H1 (cell line): ENCODE measurements at regions not wholly inside any gene's neighbourhood (a gene's known extent, or its start where the extent isn't known, plus 50 kb on each side); places are given as distances from the start of the nearest gene placed in this dataset.

Source experiments
- ASH2L ChIP-seq: fragments of 200-600, 300-600 bp; sonication (generic); IDR thresholded peaks from one replicate; pipeline ENCODE4 v1.7.1; 2017; ENCODE audit warnings: low read length
- POLR2A ChIP-seq, 2 experiments: IDR thresholded peaks; 1 replicate in 1 of 2; 2 replicates in 1 of 2; pipeline ENCODE4 v1.6.1; 2011; ENCODE audit warnings: low read depth in 2 of 2, low read length in 2 of 2, mild to moderate bottlenecking in 2 of 2; ENCODE audit errors: control extremely low read depth in 1 of 2
- SUZ12 ChIP-seq: fragments of 200-600 bp; sonication (generic); IDR thresholded peaks from 2 replicates; pipeline ENCODE4 v1.6.1; 2012; ENCODE audit warnings: mild to moderate bottlenecking, inconsistent platforms, low read length, moderate library complexity, mixed read lengths

DNA sequence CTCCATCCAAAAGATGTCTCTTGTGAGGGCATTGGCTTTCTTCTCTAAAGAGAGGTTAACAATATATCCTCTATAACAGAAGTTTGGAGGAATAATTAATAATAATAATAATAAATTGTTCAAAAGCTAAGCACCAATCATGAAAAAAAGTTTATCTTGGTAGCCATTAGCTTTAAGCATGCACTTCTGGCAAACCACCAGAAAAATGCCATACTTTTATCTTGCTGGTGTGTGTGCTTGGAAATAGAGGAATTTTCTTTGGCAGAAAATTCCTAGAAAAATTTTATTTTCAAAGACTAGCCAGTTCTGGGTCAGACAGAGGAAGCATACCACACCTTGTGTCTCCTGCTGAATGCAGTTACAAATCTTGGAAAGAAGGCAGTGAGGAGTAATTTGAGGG, 52.5 kb upstream of the NPY start:
- TF ChIP-seq POLR2A (IDR thresholded peaks at IDR 0.05; ENCODE audit: control extremely low read depth in 1 of 2, low read depth in 2 of 2, low read length in 2 of 2), result no peak
- TF ChIP-seq ASH2L, result no peak
- TF ChIP-seq SUZ12, result no peak
